Loucy (cell line): ENCODE measurements at regions not wholly inside any gene's neighbourhood (a gene's known extent, or its start where the extent isn't known, plus 50 kb on each side); places are given as distances from the start of the nearest gene placed in this dataset.

Source experiments
- H2AFZ ChIP-seq: fragments of 200-600 bp; sonication (generic); 2 replicates; pipeline ENCODE4 v1.6.0; 2016; ENCODE audit warnings: antibody characterized with exemption, mild to moderate bottlenecking, low read length, moderate library complexity
- H3F3A ChIP-seq: fragments of 200-600 bp; 2 replicates; pipeline ENCODE4 v1.6.0; 2016; ENCODE audit warnings: antibody characterized with exemption, low read depth, mild to moderate bottlenecking
- H3K27me3 ChIP-seq: fragments of 200-600 bp; sonication (generic); 2 replicates; pipeline ENCODE4 v1.6.1; 2014; ENCODE audit warnings: low read length, mild to moderate bottlenecking; ENCODE audit not compliant: insufficient read depth, poor library complexity, severe bottlenecking
- H3K36me3 ChIP-seq: fragments of 200-600 bp; sonication (generic); 2 replicates; pipeline ENCODE4 v1.6.1; 2016; ENCODE audit warnings: low read length; ENCODE audit not compliant: insufficient read depth
- H3K4me1 ChIP-seq: fragments of 200-600 bp; sonication (generic); 2 replicates; pipeline ENCODE4 v1.5.1; 2014; ENCODE audit warnings: low read length, mild to moderate bottlenecking; ENCODE audit not compliant: insufficient read depth, poor library complexity, severe bottlenecking
- H3K4me2 ChIP-seq: fragments of 200-600 bp; sonication (generic); 2 replicates; pipeline ENCODE4 v1.6.0; 2014; ENCODE audit warnings: antibody characterized with exemption, low read length, low read depth, mild to moderate bottlenecking; ENCODE audit not compliant: poor library complexity, severe bottlenecking
- H3K4me3 ChIP-seq: fragments of 200-600 bp; sonication (generic); 2 replicates; pipeline ENCODE4 v1.5.1; 2014; ENCODE audit warnings: low read length, mild to moderate bottlenecking, mixed read lengths; ENCODE audit not compliant: poor library complexity, severe bottlenecking
- H3K79me2 ChIP-seq: fragments of 200-600 bp; sonication (generic); 2 replicates; pipeline ENCODE4 v1.6.1; 2014; ENCODE audit warnings: low read length; ENCODE audit not compliant: insufficient read depth
- H3K9ac ChIP-seq: fragments of 200-600 bp; sonication (generic); 2 replicates; pipeline ENCODE4 v1.6.0; 2014; ENCODE audit warnings: mild to moderate bottlenecking, low read depth, low read length, moderate library complexity; ENCODE audit not compliant: poor library complexity, severe bottlenecking
- H3K9me2 ChIP-seq: fragments of 200-600 bp; sonication (generic); replicated peaks from 2 replicates; pipeline ENCODE4 v1.6.1; 2016; ENCODE audit warnings: low read depth, low read length, mixed read lengths
- H3K9me3 ChIP-seq: fragments of 200-600 bp; sonication (generic); 2 replicates; pipeline ENCODE4 v1.6.1; 2014; ENCODE audit warnings: mild to moderate bottlenecking, antibody characterized with exemption, low read length, low read depth; ENCODE audit not compliant: insufficient read depth
- H4K20me1 ChIP-seq: fragments of 200-600 bp; sonication (generic); 2 replicates; pipeline ENCODE4 v1.6.0; 2014; ENCODE audit warnings: antibody characterized with exemption, low read length, mild to moderate bottlenecking; ENCODE audit not compliant: insufficient read depth, poor library complexity, severe bottlenecking
- CTCF ChIP-seq: fragments of 200-600 bp; sonication (generic); conservative IDR thresholded peaks from 2 replicates; pipeline ENCODE4 v1.5.1; 2014; ENCODE audit warnings: mild to moderate bottlenecking, antibody characterized with exemption, low read length
- EZH2phosphoT487 ChIP-seq: fragments of 200-600 bp; IDR thresholded peaks from 2 replicates; pipeline ENCODE4 v1.6.1; 2018; ENCODE audit warnings: antibody characterized with exemption, mild to moderate bottlenecking, moderate library complexity, borderline replicate concordance

GRCh38 chr1:200266871-200267270, 143.0 kb downstream of the ZNF281 start:
- no peaks in the 10 kb centered on the region for H3K9me2 ChIP-seq
- no peaks in the 10 kb centered on the region for H4K20me1 ChIP-seq
- H3K9ac ChIP-seq: no peak overlapping the region
- no peak overlapping the region for H3K4me2 ChIP-seq
- no peaks in the 10 kb centered on the region for H3K36me3 ChIP-seq
- H3K4me3 ChIP-seq: no peak overlapping the region
- no peak overlapping the region for H2AFZ ChIP-seq
- no peaks in the 10 kb centered on the region for H3K9me3 ChIP-seq
- TF ChIP-seq EZH2phosphoT487: no peak
- no peak for TF ChIP-seq CTCF
- H3K79me2 ChIP-seq: no peaks in the 10 kb centered on the region
- no peaks in the 10 kb centered on the region for H3F3A ChIP-seq
- no peaks in the 10 kb centered on the region for H3K27me3 ChIP-seq
- H3K4me1 ChIP-seq: no peaks in the 10 kb centered on the region

- Histone ChIP-seq H4K20me1 (no peaks in the 10 kb centered on the region), H3K4me2 (no peak overlapping the region), H3K4me1 (no peaks in the 10 kb centered on the region), H3K79me2 (no peaks in the 10 kb centered on the region), H3F3A (no peaks in the 10 kb centered on the region), H2AFZ (no peak overlapping the region), H3K9ac (no peak overlapping the region), H3K27me3 (no peaks in the 10 kb centered on the region), H3K9me3 (no peaks in the 10 kb centered on the region), H3K36me3 (no peaks in the 10 kb centered on the region), H3K9me2 (no peaks in the 10 kb centered on the region), H3K4me3 (no peak overlapping the region)
- no peak for TF ChIP-seq CTCF
- no peak for TF ChIP-seq EZH2phosphoT487
These were observed 144.0 kb downstream of the ZNF281 start for GRCh38 chr1:200265881-200266280.

- H3K79me2 ChIP-seq: no peaks in the 10 kb centered on the region
- H3K27me3 ChIP-seq: no peaks in the 10 kb centered on the region
- no peaks in the 10 kb centered on the region for H3K9me3 ChIP-seq
- H4K20me1 ChIP-seq: no peaks in the 10 kb centered on the region
- TF ChIP-seq CTCF: no peak
- no peak overlapping the region for H3K4me3 ChIP-seq
- no peak overlapping the region for H3K9ac ChIP-seq
- H3K4me2 ChIP-seq: no peak overlapping the region
- no peaks in the 10 kb centered on the region for H3K4me1 ChIP-seq
- no peaks in the 10 kb centered on the region for H3K9me2 ChIP-seq
- no peak overlapping the region for H2AFZ ChIP-seq
- H3K36me3 ChIP-seq: no peaks in the 10 kb centered on the region
- no peaks in the 10 kb centered on the region for H3F3A ChIP-seq
These were observed 144.7 kb downstream of the ZNF281 start for GRCh38 chr1:200265104-200265503.
